WTC11 (cell line): ENCODE measurements at regions not wholly inside any gene's neighbourhood (a gene's known extent, or its start where the extent isn't known, plus 50 kb on each side); places are given as distances from the start of the nearest gene placed in this dataset.

ENCODE experiments used
- ATAC-seq: fragments of 200-7000 bp; cut with Tn5 transposase; 2 replicates; pipeline ENCODE4 v1.10.0; 2021; ENCODE audit warnings: mild to moderate bottlenecking, moderate library complexity
- CTCF ChIA-PET: fragments of 300-600 bp; sonication (Branson Sonifier 250); formaldehyde crosslinking; loops from one replicate; lab custom pipeline; 2021; ENCODE audit warnings: antibody characterized with exemption; lab: Charles Lee
- POLR2A ChIA-PET: fragments of 350-600 bp; sonication (Branson Sonifier 250); formaldehyde crosslinking; loops from one replicate; lab custom pipeline; 2021; ENCODE audit warnings: antibody characterized with exemption; lab: Charles Lee
- DNase-seq: peaks from one replicate; pipeline ENCODE4 v3.0.0; 2021; ENCODE audit warnings: low spot score
- H3K27ac Mint-ChIP-seq: 2 replicates; pipeline ENCODE4 v1.8.0; 2021; ENCODE audit warnings: mixed read lengths
- H3K27me3 Mint-ChIP-seq: 2 replicates; pipeline ENCODE4 v1.8.0; 2021; ENCODE audit warnings: low read depth, mild to moderate bottlenecking, moderate library complexity, mixed read lengths
- H3K36me3 Mint-ChIP-seq: 2 replicates; pipeline ENCODE4 v1.8.0; 2021; ENCODE audit warnings: mixed read lengths
- H3K4me1 Mint-ChIP-seq: 2 replicates; pipeline ENCODE4 v1.8.0; 2022; ENCODE audit warnings: mixed read lengths
- H3K4me3 Mint-ChIP-seq: 2 replicates; pipeline ENCODE4 v1.8.0; 2021; ENCODE audit warnings: mild to moderate bottlenecking, moderate library complexity, mixed read lengths
- H3K9me3 Mint-ChIP-seq: 2 replicates; pipeline ENCODE4 v1.8.0; 2021; ENCODE audit warnings: mixed read lengths
- ATF3 ChIP-seq: sonication (generic); formaldehyde crosslinking; conservative IDR thresholded peaks from 2 replicates; pipeline ENCODE4 v1.8.1; 2022; ENCODE audit warnings: mild to moderate bottlenecking, missing genetic modification reagents
- CREM ChIP-seq: sonication (generic); formaldehyde crosslinking; IDR thresholded peaks from 2 replicates; pipeline ENCODE4 v1.8.1; 2022; ENCODE audit warnings: mild to moderate bottlenecking, missing genetic modification reagents, moderate library complexity
- ETV6 ChIP-seq: sonication (generic); formaldehyde crosslinking; IDR thresholded peaks from 2 replicates; pipeline ENCODE4 v1.8.1; 2022; ENCODE audit warnings: mild to moderate bottlenecking, missing genetic modification reagents
- FOXJ3 ChIP-seq: sonication (generic); formaldehyde crosslinking; IDR thresholded peaks from 2 replicates; pipeline ENCODE4 v1.9.0; 2021; ENCODE audit warnings: missing genetic modification reagents, mild to moderate bottlenecking, borderline replicate concordance
- FOXP4 ChIP-seq: sonication (generic); formaldehyde crosslinking; IDR thresholded peaks from 2 replicates; pipeline ENCODE4 v1.8.0; 2022; ENCODE audit warnings: mild to moderate bottlenecking, missing genetic modification reagents
- GABPB1 ChIP-seq: sonication (generic); formaldehyde crosslinking; IDR thresholded peaks from 2 replicates; pipeline ENCODE4 v1.8.1; 2023; ENCODE audit warnings: mild to moderate bottlenecking, missing genetic modification reagents
- GRHL2 ChIP-seq: fragments of 250-450 bp; sonication (Bioruptor Pico); IDR thresholded peaks from 2 replicates; pipeline ENCODE4 v1.8.0; 2022; ENCODE audit warnings: mild to moderate bottlenecking, moderate library complexity; ENCODE audit not compliant: insufficient replicate concordance, severe bottlenecking
- GTF2I ChIP-seq: fragments of 250-450 bp; sonication (Bioruptor Pico); conservative IDR thresholded peaks from 2 replicates; pipeline ENCODE4 v1.4.0; 2021; ENCODE audit warnings: mild to moderate bottlenecking
- HMGXB4 ChIP-seq: sonication (generic); formaldehyde crosslinking; IDR thresholded peaks from 2 replicates; pipeline ENCODE4 v1.8.1; 2023; ENCODE audit warnings: mild to moderate bottlenecking, moderate library complexity, missing genetic modification reagents
- MYBL2 ChIP-seq: sonication (generic); formaldehyde crosslinking; IDR thresholded peaks from 2 replicates; pipeline ENCODE4 v1.8.1; 2023; ENCODE audit warnings: mild to moderate bottlenecking, moderate library complexity, missing genetic modification reagents
- NFYB ChIP-seq: sonication (generic); formaldehyde crosslinking; conservative IDR thresholded peaks from 2 replicates; pipeline ENCODE4 v1.8.0; 2022; ENCODE audit warnings: low read depth, missing genetic modification reagents
- NR2C2 ChIP-seq: sonication (generic); formaldehyde crosslinking; IDR thresholded peaks from 2 replicates; pipeline ENCODE4 v1.8.0; 2022; ENCODE audit warnings: mild to moderate bottlenecking, missing genetic modification reagents
- PRRX2 ChIP-seq: fragments of 250-450 bp; sonication (Bioruptor Pico); IDR thresholded peaks from 2 replicates; pipeline ENCODE4 v1.8.0; 2021; ENCODE audit warnings: mild to moderate bottlenecking
- RELA ChIP-seq: sonication (generic); formaldehyde crosslinking; IDR thresholded peaks from 2 replicates; pipeline ENCODE4 v1.8.1; 2022; ENCODE audit warnings: missing genetic modification reagents, mild to moderate bottlenecking, borderline replicate concordance
- RORB ChIP-seq: fragments of 250-450 bp; sonication (Bioruptor Pico); IDR thresholded peaks from 2 replicates; pipeline ENCODE4 v1.9.0; 2021; ENCODE audit warnings: mild to moderate bottlenecking
- ZMAT4 ChIP-seq: fragments of 250-450 bp; sonication (Bioruptor Pico); IDR thresholded peaks from 2 replicates; pipeline ENCODE4 v1.9.0; 2021; ENCODE audit warnings: mild to moderate bottlenecking
- ZNF121 ChIP-seq: sonication (generic); formaldehyde crosslinking; IDR thresholded peaks from 2 replicates; pipeline ENCODE4 v1.8.0; 2023; ENCODE audit warnings: missing genetic modification reagents
- ZNF263 ChIP-seq: sonication (generic); formaldehyde crosslinking; IDR thresholded peaks from 2 replicates; pipeline ENCODE4 v1.8.1; 2022; ENCODE audit warnings: low read depth, mild to moderate bottlenecking, moderate library complexity, missing genetic modification reagents
- ZNF317 ChIP-seq: sonication (generic); formaldehyde crosslinking; IDR thresholded peaks from 2 replicates; pipeline ENCODE4 v1.8.1; 2023; ENCODE audit warnings: low read depth, mild to moderate bottlenecking, moderate library complexity, missing genetic modification reagents, borderline replicate concordance
- ZNF416 ChIP-seq: fragments of 250-450 bp; sonication (Bioruptor Pico); IDR thresholded peaks from 2 replicates; pipeline ENCODE4 v1.9.0; 2021; ENCODE audit warnings: mild to moderate bottlenecking, inconsistent platforms
- ZNF423 ChIP-seq: fragments of 250-450 bp; sonication (Bioruptor Pico); IDR thresholded peaks from 2 replicates; pipeline ENCODE4 v2.1.2; 2022; ENCODE audit warnings: mild to moderate bottlenecking, moderate library complexity
- ZNF425 ChIP-seq: fragments of 250-450 bp; sonication (Bioruptor Pico); conservative IDR thresholded peaks from 2 replicates; pipeline ENCODE4 v1.9.0; 2021; ENCODE audit warnings: mild to moderate bottlenecking
- ZSCAN18 ChIP-seq: fragments of 250-450 bp; sonication (Bioruptor Pico); IDR thresholded peaks from 2 replicates; pipeline ENCODE4 v2.1.2; 2022; ENCODE audit warnings: mild to moderate bottlenecking, moderate library complexity

- peaks cover 4% of the 10 kb centered on the region for H3K9me3 Mint-ChIP-seq
- H3K4me1 Mint-ChIP-seq: 0 out of 2 replicates have a peak, but pooled peaks cover 3% of the 10 kb centered on the region
- no peak overlapping the region for H3K27ac Mint-ChIP-seq
- ChIA-PET CTCF (no interaction called here), POLR2A (no interaction called here)
- no peak overlapping the region for H3K4me3 Mint-ChIP-seq
- DNase-seq: no peak
- no peaks in the 10 kb centered on the region for H3K27me3 Mint-ChIP-seq
- TF ChIP-seq RELA (CRISPR knock-in tag) (no peak), NFYB (no peak), ATF3 (no peak), ZMAT4 (CRISPR knock-in tag) (no peak), ZNF423 (no peak), NR2C2 (CRISPR knock-in tag) (no peak), ZNF416 (no peak), GTF2I (CRISPR knock-in tag) (no peak), RORB (no peak), GABPB1 (CRISPR knock-in tag) (no peak), ETV6 (CRISPR knock-in tag) (no peak), ZNF317 (CRISPR knock-in tag) (no peak), ZSCAN18 (CRISPR knock-in tag) (no peak), ZNF121 (CRISPR knock-in tag) (no peak), HMGXB4 (CRISPR knock-in tag) (no peak), MYBL2 (CRISPR knock-in tag) (no peak), ZNF263 (CRISPR knock-in tag) (no peak), FOXP4 (no peak), CREM (CRISPR knock-in tag) (no peak), GRHL2 (CRISPR knock-in tag) (no peak)
- H3K36me3 Mint-ChIP-seq: no peaks in the 10 kb centered on the region
- ATAC-seq: no peak
These were observed 503.3 kb upstream of the GRIA1 start for GRCh38 chr5:152987131-152987530.

- ATAC-seq (no peak), DNase-seq (no peak)
- Mint-ChIP-seq H3K36me3 (no peaks in the 10 kb centered on the region), H3K4me1 (peaks cover 14% of the 10 kb centered on the region), H3K27ac (no peak overlapping the region), H3K4me3 (no peak overlapping the region), H3K27me3 (no peaks in the 10 kb centered on the region), H3K9me3 (no peaks in the 10 kb centered on the region)
- TF ChIP-seq FOXJ3 (CRISPR knock-in tag): no peak
- TF ChIP-seq PRRX2 (CRISPR knock-in tag): no peak
- no peak for TF ChIP-seq ZNF263 (CRISPR knock-in tag)
- no peak for TF ChIP-seq ZNF317 (CRISPR knock-in tag)
- TF ChIP-seq ZNF425 (CRISPR knock-in tag): no peak
- ChIA-PET CTCF (no interaction called here), POLR2A (no interaction called here)
These were observed 500.3 kb upstream of the GRIA1 start for GRCh38 chr5:152990217-152990616.
